ENCODE measurements at regions not wholly inside any gene's neighbourhood (a gene's known extent, or its start where the extent isn't known, plus 50 kb on each side); places are given as distances from the start of the nearest gene placed in this dataset.
"Not testable (repeated sequence)": the region's sequence is repeated elsewhere in the genome, so short reads cannot be mapped to it uniquely, and the experiment has no call there.

GRCh38 chr2:144904612-144905011, 384.7 kb upstream of the ZEB2 start:
- DNase-seq (ENCODE audit: low read depth): no peak
- TF ChIP-seq CTCF (conservative IDR thresholded peaks at IDR 0.05; ENCODE audit: low read depth, low read length): no peak
- H3K4me3 ChIP-seq (ENCODE audit: low read depth, low read length): no peak overlapping the region

GRCh38 chr2:144903045-144903444, 383.1 kb upstream of the ZEB2 start:
- H3K4me3 ChIP-seq (ENCODE audit: low read depth, low read length); DNase-seq (ENCODE audit: low read depth): not testable (repeated sequence)

- not testable (repeated sequence) for DNase-seq (ENCODE audit: low read depth); H3K4me3 ChIP-seq (ENCODE audit: low read depth, low read length)
These were observed 381.5 kb upstream of the ZEB2 start for GRCh38 chr2:144901386-144901785.

- DNase-seq (ENCODE audit: low read depth): no peak
- H3K4me3 ChIP-seq (ENCODE audit: low read depth, low read length): no peak overlapping the region
- TF ChIP-seq CTCF (conservative IDR thresholded peaks at IDR 0.05; ENCODE audit: low read depth, low read length): no peak
These were observed 376.4 kb upstream of the ZEB2 start for GRCh38 chr2:144896341-144896740.

GRCh38 chr2:144894612-144895599, 375.0 kb upstream of the ZEB2 start:
- DNase-seq (ENCODE audit: low read depth): no peak
- no peak overlapping the region for H3K4me3 ChIP-seq (ENCODE audit: low read depth, low read length)
- TF ChIP-seq CTCF (conservative IDR thresholded peaks at IDR 0.05; ENCODE audit: low read depth, low read length): no peak

GRCh38 chr2:144893464-144893863, 373.5 kb upstream of the ZEB2 start:
- no peak overlapping the region for H3K4me3 ChIP-seq (ENCODE audit: low read depth, low read length)
- no peak for DNase-seq (ENCODE audit: low read depth)
- no peak for TF ChIP-seq CTCF (conservative IDR thresholded peaks at IDR 0.05; ENCODE audit: low read depth, low read length)

- peak; percentile 7 for DNase-seq (ENCODE audit: low read depth)
- peak; percentile 43 for TF ChIP-seq CTCF (conservative IDR thresholded peaks at IDR 0.05; ENCODE audit: low read depth, low read length)
- H3K4me3 ChIP-seq (ENCODE audit: low read depth, low read length): no peak overlapping the region
These were observed 370.9 kb upstream of the ZEB2 start for GRCh38 chr2:144890828-144891227.

- no peak for TF ChIP-seq CTCF (conservative IDR thresholded peaks at IDR 0.05; ENCODE audit: low read depth, low read length)
- DNase-seq (ENCODE audit: low read depth): no peak
- no peak overlapping the region for H3K4me3 ChIP-seq (ENCODE audit: low read depth, low read length)
These were observed 369.4 kb upstream of the ZEB2 start for GRCh38 chr2:144889348-144889747.
